Activated T-cell treated with anti-CD3 and anti-CD28 coated beads for 48 hours (primary cell): ENCODE measurements at regions not wholly inside any gene's neighbourhood (a gene's known extent, or its start where the extent isn't known, plus 50 kb on each side); places are given as distances from the start of the nearest gene placed in this dataset.

Experiments used
- DNase-seq: peaks from one replicate; pipeline ENCODE4 v3.0.0-alpha.2; 2020; ENCODE audit warnings: low read depth

- no peak for DNase-seq
Observed at GRCh38 chr11:95387325-95387724, 156.3 kb upstream of the SESN3 start.

GRCh38 chr11:95385577-95385976, 154.6 kb upstream of the SESN3 start:
- no peak for DNase-seq

- no peak for DNase-seq
Observed at GRCh38 chr11:95379479-95379878, 148.5 kb upstream of the SESN3 start.

GRCh38 chr11:95378789-95379188, 147.8 kb upstream of the SESN3 start:
- DNase-seq = no peak

- no peak for DNase-seq
Observed at GRCh38 chr11:95378111-95378510, 147.1 kb upstream of the SESN3 start.

GRCh38 chr11:95375886-95376285, 144.9 kb upstream of the SESN3 start:
- no peak for DNase-seq

GRCh38 chr11:95375451-95375850, 144.4 kb upstream of the SESN3 start:
- DNase-seq = no peak

GRCh38 chr11:95374105-95374504, 143.1 kb upstream of the SESN3 start:
- DNase-seq = no peak

- DNase-seq = no peak
Observed at GRCh38 chr11:95373241-95373640, 142.2 kb upstream of the SESN3 start.

- no peak for DNase-seq
Observed at GRCh38 chr11:95372097-95372656, 141.2 kb upstream of the SESN3 start.

GRCh38 chr11:95371153-95371552, 140.2 kb upstream of the SESN3 start:
- no peak for DNase-seq

GRCh38 chr11:95367726-95368125, 136.7 kb upstream of the SESN3 start:
- no peak for DNase-seq

GRCh38 chr11:95365348-95365747, 134.3 kb upstream of the SESN3 start:
- DNase-seq = no peak

- DNase-seq = no peak
Observed at GRCh38 chr11:95364324-95365295, 133.6 kb upstream of the SESN3 start.

GRCh38 chr11:95363708-95364107, 132.7 kb upstream of the SESN3 start:
- no peak for DNase-seq

- DNase-seq = no peak
Observed at GRCh38 chr11:95363164-95363563, 132.2 kb upstream of the SESN3 start.

- no peak for DNase-seq
Observed at GRCh38 chr11:95361180-95361579, 130.2 kb upstream of the SESN3 start.

- DNase-seq = no peak
Observed at GRCh38 chr11:95360377-95361075, 129.5 kb upstream of the SESN3 start.

- DNase-seq = no peak
Observed at GRCh38 chr11:95359756-95360155, 128.8 kb upstream of the SESN3 start.

GRCh38 chr11:95359341-95359663, 128.3 kb upstream of the SESN3 start:
- DNase-seq = no peak

- DNase-seq = no peak
Observed at GRCh38 chr11:95358511-95359340, 127.7 kb upstream of the SESN3 start.

GRCh38 chr11:95354304-95354703, 123.3 kb upstream of the SESN3 start:
- DNase-seq = no peak
